CD4-positive, alpha-beta T cell treated with Interleukin-21 for 1 hour (primary cell): ENCODE measurements at regions not wholly inside any gene's neighbourhood (a gene's known extent, or its start where the extent isn't known, plus 50 kb on each side); places are given as distances from the start of the nearest gene placed in this dataset.

Experiments
- DNase-seq: peaks from one replicate; pipeline ENCODE4 v3.0.0-alpha.2; 2020

GRCh38 chr13:105965910-105966309, 569.6 kb downstream of the EFNB2 start:
- DNase-seq = no peak

GRCh38 chr13:105962080-105962479, 573.4 kb downstream of the EFNB2 start:
- no peak for DNase-seq

GRCh38 chr13:105961438-105961837, 574.0 kb downstream of the EFNB2 start:
- no peak for DNase-seq

GRCh38 chr13:105960326-105960725, 575.1 kb downstream of the EFNB2 start:
- DNase-seq = no peak

GRCh38 chr13:105959876-105960275, 575.6 kb downstream of the EFNB2 start:
- DNase-seq = no peak

GRCh38 chr13:105957769-105958438, 577.6 kb downstream of the EFNB2 start:
- no peak for DNase-seq

GRCh38 chr13:105956921-105957320, 578.5 kb downstream of the EFNB2 start:
- no peak for DNase-seq

- no peak for DNase-seq
These were observed 582.5 kb downstream of the EFNB2 start for GRCh38 chr13:105952973-105953290.

- DNase-seq = no peak
These were observed 583.1 kb downstream of the EFNB2 start for GRCh38 chr13:105952233-105952972.

- no peak for DNase-seq
These were observed 587.3 kb downstream of the EFNB2 start for GRCh38 chr13:105948143-105948542.

- no peak for DNase-seq
These were observed 594.6 kb downstream of the EFNB2 start for GRCh38 chr13:105940882-105941281.

GRCh38 chr13:105937451-105937850, 598.0 kb downstream of the EFNB2 start:
- DNase-seq = no peak

GRCh38 chr13:105936816-105937215, 598.6 kb downstream of the EFNB2 start:
- DNase-seq = no peak

GRCh38 chr13:105929505-105929904, 606.0 kb downstream of the EFNB2 start:
- DNase-seq = no peak

- DNase-seq = no peak
These were observed 606.6 kb downstream of the EFNB2 start for GRCh38 chr13:105928901-105929300.

GRCh38 chr13:105928048-105928447, 607.4 kb downstream of the EFNB2 start:
- no peak for DNase-seq

- no peak for DNase-seq
These were observed 610.0 kb downstream of the EFNB2 start for GRCh38 chr13:105925496-105925895.

- DNase-seq = no peak
These were observed 613.8 kb downstream of the EFNB2 start for GRCh38 chr13:105921711-105922110.

- no peak for DNase-seq
These were observed 615.1 kb downstream of the EFNB2 start for GRCh38 chr13:105920370-105920769.

GRCh38 chr13:105918842-105919741, 616.4 kb downstream of the EFNB2 start:
- no peak for DNase-seq

GRCh38 chr13:105915146-105915850, 620.2 kb downstream of the EFNB2 start:
- DNase-seq = no peak

GRCh38 chr13:105914291-105915036, 621.0 kb downstream of the EFNB2 start:
- DNase-seq = no peak
